ENCODE measurements at regions not wholly inside any gene's neighbourhood (a gene's known extent, or its start where the extent isn't known, plus 50 kb on each side); places are given as distances from the start of the nearest gene placed in this dataset.

DNA sequence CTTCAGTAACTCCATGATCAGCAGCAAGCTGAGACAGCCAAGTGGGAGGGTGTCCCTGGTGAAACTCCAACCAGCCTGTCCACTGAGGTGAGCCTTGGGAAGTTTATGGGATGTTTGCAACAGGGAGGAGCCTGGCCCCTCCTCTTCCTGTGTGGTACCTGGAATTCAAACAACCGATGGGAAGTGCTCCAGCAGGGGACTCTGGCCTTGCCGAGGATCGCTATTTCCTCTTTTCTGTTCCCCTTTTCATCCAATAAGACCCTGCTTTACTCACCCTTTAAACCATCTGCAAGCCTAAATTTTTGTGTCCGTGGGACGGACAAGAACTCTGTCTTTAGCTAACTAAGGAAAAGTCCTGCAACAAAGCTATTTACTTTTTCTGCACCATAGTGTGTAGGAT lies 491.1 kb upstream of the ZMIZ1 start:
- no peak for DNase-seq (ENCODE audit: low read depth)

DNA sequence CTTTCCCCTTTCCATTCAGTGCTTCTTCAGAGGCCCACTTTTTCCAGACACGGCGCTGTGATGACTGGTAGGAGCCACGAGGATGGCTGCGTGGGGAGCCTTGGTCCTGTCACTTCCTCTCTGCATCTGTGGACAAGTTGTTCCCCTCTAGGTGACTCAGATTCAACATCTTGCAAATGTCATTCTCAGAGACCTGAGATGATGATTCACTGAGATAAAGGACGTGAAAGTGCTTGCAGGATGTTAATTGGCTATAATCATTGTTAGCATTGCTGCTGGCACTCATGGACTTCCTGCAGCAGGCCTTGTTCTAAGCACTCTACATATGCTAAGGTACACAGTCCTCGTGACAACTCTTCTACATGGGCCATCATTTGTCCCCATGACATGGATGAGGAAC lies 489.8 kb upstream of the ZMIZ1 start:
- DNase-seq (ENCODE audit: low read depth): peak; percentile 51

DNA sequence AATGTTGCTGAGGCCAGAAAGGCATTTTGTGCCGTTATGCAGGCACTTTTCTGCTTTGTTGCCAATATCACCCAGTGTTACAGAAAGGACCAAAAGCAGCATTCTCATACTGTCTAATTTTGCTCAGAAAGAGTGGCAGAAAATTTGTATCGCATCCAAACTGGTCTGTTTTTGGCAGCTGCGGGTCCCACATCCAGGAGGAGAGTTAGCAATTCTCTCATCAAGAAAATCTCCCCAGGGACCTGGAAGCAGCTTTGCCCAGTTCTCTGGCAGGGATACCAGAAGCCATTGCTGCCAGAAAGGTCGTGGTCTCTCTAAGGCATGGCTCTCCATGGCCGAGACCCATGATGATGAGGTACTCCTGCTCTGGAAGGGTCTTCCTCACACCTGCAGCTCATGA lies 489.2 kb upstream of the ZMIZ1 start:
- DNase-seq (ENCODE audit: low read depth): no peak

- DNase-seq (ENCODE audit: low read depth): no peak
These were observed 488.8 kb upstream of the ZMIZ1 start for GRCh38 chr10:78579995-78580394.

GRCh38 chr10:78581133-78581694 lies 487.6 kb upstream of the ZMIZ1 start:
- no peak for DNase-seq (ENCODE audit: low read depth)

DNA sequence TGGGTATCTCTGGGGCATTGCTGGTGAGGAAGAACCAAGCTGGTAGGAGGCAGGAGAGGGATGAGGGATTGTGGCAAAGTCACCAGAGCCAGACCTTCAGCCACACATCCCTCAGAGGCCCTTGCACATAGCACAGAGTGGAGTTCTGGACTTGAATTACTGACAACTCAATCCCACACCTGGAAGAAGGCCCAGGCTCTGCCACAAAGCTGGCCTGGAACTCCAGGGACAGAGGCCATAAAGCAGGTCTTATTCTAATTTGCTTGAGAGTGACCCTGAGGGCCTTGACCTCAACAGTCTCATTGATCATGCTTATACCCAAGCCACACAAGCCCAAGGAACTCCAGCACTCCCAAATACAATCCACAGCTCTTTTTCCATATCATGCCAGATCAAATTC lies 486.2 kb upstream of the ZMIZ1 start:
- no peak for DNase-seq (ENCODE audit: low read depth)

DNA sequence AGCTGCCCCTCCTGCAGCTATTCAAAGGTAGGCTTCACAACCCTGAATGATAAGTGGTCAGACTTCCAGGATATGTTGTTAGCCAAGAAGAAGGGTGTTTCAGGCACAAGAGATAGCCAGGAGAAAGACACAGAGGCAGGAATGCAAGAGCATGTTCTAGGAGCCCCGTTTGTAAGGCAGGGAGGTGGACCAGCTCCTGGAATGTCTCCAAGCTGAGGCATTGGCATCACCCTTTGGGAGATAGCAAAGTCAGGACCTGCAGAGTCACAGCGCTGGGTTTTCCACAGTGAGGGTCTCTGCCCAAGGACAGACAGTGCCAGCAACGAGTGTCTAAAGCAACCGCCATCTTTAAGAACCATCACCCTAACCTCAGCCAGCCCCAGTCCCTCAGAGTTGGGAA lies 484.5 kb upstream of the ZMIZ1 start:
- no peak for DNase-seq (ENCODE audit: low read depth)

- DNase-seq (ENCODE audit: low read depth): no peak
These were observed 484.1 kb upstream of the ZMIZ1 start for GRCh38 chr10:78584681-78585080.

- DNase-seq (ENCODE audit: low read depth): no peak
These were observed 482.8 kb upstream of the ZMIZ1 start for GRCh38 chr10:78585952-78586351.

- DNase-seq (ENCODE audit: low read depth): no peak
These were observed 480.5 kb upstream of the ZMIZ1 start for GRCh38 chr10:78588194-78588811.

DNA sequence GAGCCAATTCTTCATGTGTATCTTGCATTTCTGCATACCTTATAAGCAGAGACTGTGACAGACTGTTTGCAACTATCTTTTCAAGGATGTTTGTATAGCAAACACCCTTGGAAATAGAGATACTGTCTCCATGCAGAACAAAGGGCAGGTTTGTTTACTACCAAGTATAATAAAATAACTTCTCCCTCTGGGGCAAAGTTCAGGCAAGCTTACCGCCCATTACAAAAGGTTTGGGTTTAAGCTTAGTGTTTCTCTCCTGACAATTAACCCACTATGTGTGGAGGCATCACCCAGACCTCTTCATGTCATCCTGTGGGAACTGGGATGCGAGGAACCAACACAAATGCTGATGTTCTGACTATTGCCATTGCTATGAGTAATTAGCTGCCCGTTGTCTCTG lies 479.1 kb upstream of the ZMIZ1 start:
- no peak for DNase-seq (ENCODE audit: low read depth)

DNA sequence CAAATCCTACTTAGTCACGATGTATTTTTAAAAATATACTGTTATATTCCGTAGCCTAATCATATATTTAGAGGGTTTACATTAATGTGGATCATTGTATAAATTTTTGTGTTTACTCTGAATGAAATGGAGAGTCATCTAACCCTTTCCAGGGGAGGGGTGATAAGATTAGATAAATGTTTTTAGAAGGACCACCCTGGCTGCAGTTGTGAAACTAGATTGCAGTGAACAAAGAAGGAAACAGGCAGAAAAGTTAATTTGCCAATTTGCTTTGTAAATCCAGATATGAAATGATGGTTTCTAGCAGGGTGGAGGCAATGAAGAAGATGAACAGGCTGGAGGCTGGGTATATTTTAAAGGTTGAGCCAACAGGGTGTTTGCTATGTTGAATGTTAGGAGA lies 477.7 kb upstream of the ZMIZ1 start:
- DNase-seq (ENCODE audit: low read depth): no peak

GRCh38 chr10:78594559-78595268 lies 474.1 kb upstream of the ZMIZ1 start:
- no peak for DNase-seq (ENCODE audit: low read depth)

- DNase-seq (ENCODE audit: low read depth): no peak
These were observed 473.5 kb upstream of the ZMIZ1 start for GRCh38 chr10:78595269-78595619.

DNA sequence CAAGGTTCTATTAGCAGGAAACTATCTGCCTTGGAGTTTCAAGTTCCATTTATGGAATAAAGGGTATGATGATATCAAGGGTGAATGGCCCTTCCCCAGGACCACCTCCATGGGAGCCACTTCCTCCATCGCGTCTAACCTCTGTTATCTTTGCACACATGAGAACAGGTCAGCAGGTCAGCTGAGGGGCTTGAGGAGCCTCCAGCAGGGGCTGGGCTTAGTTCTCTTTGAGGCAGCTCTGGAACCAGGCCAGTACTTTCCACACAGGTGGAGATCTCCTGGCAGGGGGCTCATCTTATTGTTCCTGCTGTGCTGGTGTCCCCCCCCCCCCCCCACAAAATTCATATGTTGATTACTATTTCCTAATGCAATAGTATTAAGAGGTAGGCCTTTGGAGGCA lies 472.2 kb upstream of the ZMIZ1 start:
- no peak for DNase-seq (ENCODE audit: low read depth)

GRCh38 chr10:78597796-78598555 lies 470.8 kb upstream of the ZMIZ1 start:
- DNase-seq (ENCODE audit: low read depth): no peak

GRCh38 chr10:78599122-78599853 lies 469.5 kb upstream of the ZMIZ1 start:
- no peak for DNase-seq (ENCODE audit: low read depth)

DNA sequence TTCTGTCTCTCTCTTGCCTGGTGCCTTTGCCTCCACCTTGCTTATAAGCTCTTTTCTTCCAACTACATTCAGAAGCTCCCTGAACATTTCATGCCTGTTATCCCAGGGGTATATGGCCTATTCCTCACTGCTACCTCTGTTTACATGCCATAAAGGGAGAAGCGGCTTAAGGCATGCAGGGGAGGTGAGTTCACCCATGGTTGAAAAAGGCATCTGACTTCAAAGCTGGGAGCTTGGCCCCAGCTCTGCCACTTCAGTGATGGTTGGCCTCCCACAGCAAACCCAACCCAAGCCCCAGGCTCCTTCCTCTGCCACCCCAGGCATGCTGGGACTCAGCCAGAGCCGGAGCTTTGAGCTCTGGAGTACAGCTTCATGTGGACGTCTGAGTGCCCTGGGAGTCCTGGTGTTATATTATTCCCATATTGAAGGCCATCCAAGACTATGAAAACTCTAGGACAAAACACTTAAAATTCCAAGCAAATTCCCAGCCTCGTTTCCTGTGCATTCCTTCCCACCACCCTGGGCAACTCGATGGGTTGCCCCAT lies 468.6 kb upstream of the ZMIZ1 start:
- no peak for DNase-seq (ENCODE audit: low read depth)

GRCh38 chr10:78600740-78601139 lies 468.0 kb upstream of the ZMIZ1 start:
- no peak for DNase-seq (ENCODE audit: low read depth)

- DNase-seq (ENCODE audit: low read depth): no peak
These were observed 466.4 kb upstream of the ZMIZ1 start for GRCh38 chr10:78602201-78602932.

DNA sequence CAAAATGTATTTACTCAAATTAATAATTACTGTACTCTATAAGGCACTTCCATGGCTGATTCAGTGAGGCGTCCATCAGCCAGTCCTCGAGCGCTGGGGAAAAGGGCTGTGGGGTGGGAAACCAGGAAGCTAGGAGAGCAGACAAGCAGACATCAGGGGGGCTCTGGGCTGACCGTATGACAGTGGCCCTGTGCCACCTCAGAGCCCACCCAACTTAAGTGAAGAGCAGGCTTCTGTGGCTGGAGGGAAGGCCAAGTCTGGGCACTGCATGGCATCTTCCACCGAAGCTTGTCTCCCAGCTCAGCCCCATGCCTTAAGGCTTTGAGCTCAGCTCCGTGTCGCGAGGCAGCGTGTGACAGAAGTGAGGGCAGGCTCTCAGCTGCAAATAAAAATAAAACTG lies 464.5 kb upstream of the ZMIZ1 start:
- no peak for DNase-seq (ENCODE audit: low read depth)
